Peyer's patch (tissue), 4 donors: ENCODE measurements at regions not wholly inside any gene's neighbourhood (a gene's known extent, or its start where the extent isn't known, plus 50 kb on each side); places are given as distances from the start of the nearest gene placed in this dataset.

ENCODE experiments used
- POLR2A ChIP-seq, 2 donors: fragments of 450-650 bp; IDR thresholded peaks; one replicate each; pipeline ENCODE4 v1.5.1; 2017; ENCODE audit warnings: antibody characterized with exemption in 2 of 2, mild to moderate bottlenecking in 2 of 2, moderate library complexity in 2 of 2
- TF ChIP-seq, protein P1 (sequence below), 6 experiments: fragments of 450-650 bp in 4 of 6; fragments of 200-600 bp in 2 of 6; sonication (generic) in 1 of 6; IDR thresholded peaks; one replicate each; pipeline ENCODE4 v1.5.1; 2017 to 2019; ENCODE audit warnings: antibody characterized with exemption in 6 of 6, mild to moderate bottlenecking in 3 of 6, moderate library complexity in 1 of 6

DNA sequence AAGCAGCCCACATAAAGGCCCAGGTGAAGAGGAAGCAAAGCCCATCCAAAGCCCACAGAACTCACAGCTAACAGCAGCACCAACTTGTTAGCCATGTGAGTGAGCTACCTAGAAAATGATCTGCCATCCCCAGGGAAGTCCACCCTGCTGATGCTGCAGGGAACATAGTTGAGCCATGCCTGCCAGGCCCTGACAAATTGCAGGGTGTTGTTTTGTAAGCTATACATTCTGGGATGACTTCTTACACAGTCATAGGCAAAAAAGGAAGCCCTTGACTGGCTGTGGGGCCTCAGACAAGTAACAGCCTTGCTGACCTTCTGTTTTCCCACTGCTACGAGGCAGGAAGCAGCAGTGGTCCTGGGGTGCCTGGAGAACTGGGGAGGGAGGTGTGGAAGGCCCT, 262.7 kb downstream of the MATN1 start:
- TF ChIP-seq, protein P1, sequence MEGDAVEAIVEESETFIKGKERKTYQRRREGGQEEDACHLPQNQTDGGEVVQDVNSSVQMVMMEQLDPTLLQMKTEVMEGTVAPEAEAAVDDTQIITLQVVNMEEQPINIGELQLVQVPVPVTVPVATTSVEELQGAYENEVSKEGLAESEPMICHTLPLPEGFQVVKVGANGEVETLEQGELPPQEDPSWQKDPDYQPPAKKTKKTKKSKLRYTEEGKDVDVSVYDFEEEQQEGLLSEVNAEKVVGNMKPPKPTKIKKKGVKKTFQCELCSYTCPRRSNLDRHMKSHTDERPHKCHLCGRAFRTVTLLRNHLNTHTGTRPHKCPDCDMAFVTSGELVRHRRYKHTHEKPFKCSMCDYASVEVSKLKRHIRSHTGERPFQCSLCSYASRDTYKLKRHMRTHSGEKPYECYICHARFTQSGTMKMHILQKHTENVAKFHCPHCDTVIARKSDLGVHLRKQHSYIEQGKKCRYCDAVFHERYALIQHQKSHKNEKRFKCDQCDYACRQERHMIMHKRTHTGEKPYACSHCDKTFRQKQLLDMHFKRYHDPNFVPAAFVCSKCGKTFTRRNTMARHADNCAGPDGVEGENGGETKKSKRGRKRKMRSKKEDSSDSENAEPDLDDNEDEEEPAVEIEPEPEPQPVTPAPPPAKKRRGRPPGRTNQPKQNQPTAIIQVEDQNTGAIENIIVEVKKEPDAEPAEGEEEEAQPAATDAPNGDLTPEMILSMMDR (IDR thresholded peaks at IDR 0.05) = no peak
- no peak for TF ChIP-seq POLR2A (IDR thresholded peaks at IDR 0.05)
